ENCODE measurements at regions not wholly inside any gene's neighbourhood (a gene's known extent, or its start where the extent isn't known, plus 50 kb on each side); places are given as distances from the start of the nearest gene placed in this dataset.

- DNase-seq (ENCODE audit: low read depth) = no peak
Observed at GRCh38 chr14:44029933-44030332, 477.1 kb downstream of the FSCB start.

GRCh38 chr14:44027397-44027796 is 479.7 kb downstream of the FSCB start:
- DNase-seq (ENCODE audit: low read depth) = no peak

GRCh38 chr14:44010595-44010994 is 496.5 kb downstream of the FSCB start:
- DNase-seq (ENCODE audit: low read depth) = no peak

- no peak for DNase-seq (ENCODE audit: low read depth)
Observed at GRCh38 chr14:44010071-44010470, 497.0 kb downstream of the FSCB start.

GRCh38 chr14:44009642-44010041 is 497.4 kb downstream of the FSCB start:
- no peak for DNase-seq (ENCODE audit: low read depth)

GRCh38 chr14:43988989-43989388 is 518.1 kb downstream of the FSCB start:
- DNase-seq (ENCODE audit: low read depth) = no peak

- no peak for DNase-seq (ENCODE audit: low read depth)
Observed at GRCh38 chr14:43983721-43984120, 523.4 kb downstream of the FSCB start.

- no peak for DNase-seq (ENCODE audit: low read depth)
Observed at GRCh38 chr14:43981135-43981768, 525.8 kb downstream of the FSCB start.

- no peak for DNase-seq (ENCODE audit: low read depth)
Observed at GRCh38 chr14:43956741-43957140, 550.3 kb downstream of the FSCB start.

- DNase-seq (ENCODE audit: low read depth) = no peak
Observed at GRCh38 chr14:43949400-43949799, 557.7 kb downstream of the FSCB start.

GRCh38 chr14:43939836-43940235 is 567.2 kb downstream of the FSCB start:
- no peak for DNase-seq (ENCODE audit: low read depth)

GRCh38 chr14:43938588-43939281 is 568.3 kb downstream of the FSCB start:
- no peak for DNase-seq (ENCODE audit: low read depth)

- DNase-seq (ENCODE audit: low read depth) = no peak
Observed at GRCh38 chr14:43937001-43937400, 570.1 kb downstream of the FSCB start.

- no peak for DNase-seq (ENCODE audit: low read depth)
Observed at GRCh38 chr14:43934102-43934501, 573.0 kb downstream of the FSCB start.

GRCh38 chr14:43914041-43914693 is 592.9 kb downstream of the FSCB start:
- DNase-seq (ENCODE audit: low read depth) = no peak

- DNase-seq (ENCODE audit: low read depth) = no peak
Observed at GRCh38 chr14:43903209-43903608, 603.9 kb downstream of the FSCB start.

GRCh38 chr14:43901911-43902673 is 605.0 kb downstream of the FSCB start:
- DNase-seq (ENCODE audit: low read depth) = no peak

GRCh38 chr14:43900173-43900655 is 606.9 kb downstream of the FSCB start:
- DNase-seq (ENCODE audit: low read depth) = no peak

- no peak for DNase-seq (ENCODE audit: low read depth)
Observed at GRCh38 chr14:43898687-43899086, 608.4 kb downstream of the FSCB start.

- DNase-seq (ENCODE audit: low read depth) = no peak
Observed at GRCh38 chr14:43896044-43896443, 611.0 kb downstream of the FSCB start.

- DNase-seq (ENCODE audit: low read depth) = no peak
Observed at GRCh38 chr14:43894534-43894933, 612.5 kb downstream of the FSCB start.

GRCh38 chr14:43887523-43887922 is 619.6 kb downstream of the FSCB start:
- DNase-seq (ENCODE audit: low read depth) = no peak

Measured in myocyte (in vitro differentiated cells).